HepG2 (cell line): ENCODE measurements at regions not wholly inside any gene's neighbourhood (a gene's known extent, or its start where the extent isn't known, plus 50 kb on each side); places are given as distances from the start of the nearest gene placed in this dataset.

Source experiments
- ATAC-seq: fragments of 200-7000 bp; cut with Tn5 transposase; 3 replicates; pipeline ENCODE4 v1.9.1; 2020; ENCODE audit warnings: mild to moderate bottlenecking, moderate library complexity
- BruUV-seq: library from RNA; stranded (reverse); fragments of 400-500 nt; replicated peaks from 2 replicates; lab custom pipeline; 2021; lab: Mats Ljungman, UMichigan
- CTCF ChIA-PET: fragments of 300-600 bp; formaldehyde crosslinking; extraction: SDS; loops from one replicate; lab custom pipeline; 2021; ENCODE audit warnings: low total read pairs, inconsistent platforms, low intra/inter-chr PET ratio; lab: Yijun Ruan, JAX
- POLR2A ChIA-PET: fragments of 350-600 bp; sonication (Branson Sonifier 250); formaldehyde crosslinking; loops from one replicate; lab custom pipeline; 2020; ENCODE audit warnings: antibody characterized with exemption, inconsistent platforms; lab: Yijun Ruan, JAX
- DNase-seq: peaks from one replicate; pipeline ENCODE4 v3.0.0-alpha.2; 2015; ENCODE audit warnings: low spot score
- FAIRE-seq: peaks from 3 replicates; lab custom pipeline; 2011; peaks lifted over from hg19 to GRCh38; lab: Jason Lieb, UNC
- H2AFZ ChIP-seq: one replicate; pipeline ENCODE4 v1.6.1; 2011; ENCODE audit warnings: low read length, inconsistent platforms
- H3K27ac ChIP-seq: fragments of 300-600 bp; 3 replicates; pipeline ENCODE4 v1.8.0; 2011; ENCODE audit warnings: mixed run types, mild to moderate bottlenecking, mixed read lengths, low read length, inconsistent platforms; ENCODE audit not compliant: insufficient read depth; ENCODE audit errors: extremely low read length
- H3K27me3 ChIP-seq, 2 experiments: fragments of 200-600 bp in 1 of 2; 2 replicates in 1 of 2; 3 replicates in 1 of 2; pipeline versions ENCODE4 v1.6.0 to v1.8.0; 2011; ENCODE audit warnings: low read length in 2 of 2, mild to moderate bottlenecking in 2 of 2, moderate library complexity in 2 of 2, inconsistent platforms in 1 of 2; ENCODE audit not compliant: insufficient read depth in 2 of 2, control insufficient read depth in 1 of 2
- H3K36me3 ChIP-seq, 2 experiments: fragments of 200-600 bp in 1 of 2; replicated peaks in 1 of 2; 2 replicates in 1 of 2; 3 replicates in 1 of 2; pipeline versions ENCODE4 v1.5.1 to v1.8.0; 2011; ENCODE audit warnings: low read length in 2 of 2, inconsistent platforms in 1 of 2; ENCODE audit not compliant: insufficient read depth in 2 of 2, control insufficient read depth in 1 of 2
- H3K4me1 ChIP-seq: 2 replicates; pipeline ENCODE4 v1.5.1; 2012; ENCODE audit warnings: low read length, inconsistent platforms; ENCODE audit not compliant: insufficient read depth
- H3K4me2 ChIP-seq: 2 replicates; pipeline ENCODE4 v1.6.0; 2011; ENCODE audit warnings: low read depth, low read length, inconsistent platforms
- H3K4me3 ChIP-seq, 3 experiments: fragments of 200-600 bp in 1 of 3; sonication (generic), shearing (Covaris generic) in 1 of 3; replicated peaks in 1 of 3; 2 replicates each; pipeline ENCODE4 v1.5.1; 2011 to 2016; ENCODE audit warnings: low read length in 3 of 3, inconsistent platforms in 2 of 3, low read depth in 2 of 3, mild to moderate bottlenecking in 2 of 3, control low read depth in 1 of 3, mixed read lengths in 1 of 3; ENCODE audit not compliant: insufficient read depth in 1 of 3
- H3K79me2 ChIP-seq: one replicate; pipeline ENCODE4 v1.6.1; 2011; ENCODE audit warnings: low read length, inconsistent platforms; ENCODE audit not compliant: insufficient read depth
- H3K9ac ChIP-seq: 2 replicates; pipeline ENCODE4 v1.6.0; 2011; ENCODE audit warnings: mild to moderate bottlenecking, low read depth, low read length, inconsistent platforms; ENCODE audit not compliant: insufficient read depth
- H3K9me3 ChIP-seq: 2 replicates; pipeline ENCODE4 v1.5.1; 2012; ENCODE audit warnings: mild to moderate bottlenecking, low read length
- H4K20me1 ChIP-seq: 2 replicates; pipeline ENCODE4 v1.6.0; 2011; ENCODE audit warnings: inconsistent platforms, mild to moderate bottlenecking, low read length, moderate library complexity; ENCODE audit not compliant: insufficient read depth
- ATRX ChIP-seq: sonication (generic); formaldehyde crosslinking; IDR thresholded peaks from 2 replicates; pipeline ENCODE4 v1.4.0; 2020; ENCODE audit warnings: missing genetic modification reagents, borderline replicate concordance
- CC2D1A ChIP-seq: sonication (generic); formaldehyde crosslinking; IDR thresholded peaks from 2 replicates; pipeline ENCODE4 v1.8.1; 2023; ENCODE audit warnings: mild to moderate bottlenecking, missing genetic modification reagents
- CREB3 ChIP-seq: sonication (generic); formaldehyde crosslinking; IDR thresholded peaks from 2 replicates; pipeline ENCODE4 v1.5.0; 2020; ENCODE audit warnings: missing genetic modification reagents
- MED13 ChIP-seq: sonication (generic); formaldehyde crosslinking; IDR thresholded peaks from 2 replicates; pipeline ENCODE4 v1.5.0; 2020; ENCODE audit warnings: missing genetic modification reagents
- NCOA5 ChIP-seq: sonication (generic); formaldehyde crosslinking; IDR thresholded peaks from 2 replicates; pipeline ENCODE4 v1.4.0; 2020; ENCODE audit warnings: missing genetic modification reagents
- NFKBIZ ChIP-seq: IDR thresholded peaks from 2 replicates; pipeline ENCODE4 v1.6.1; 2018; ENCODE audit warnings: missing genetic modification reagents, missing compliant biosample characterization
- RBAK ChIP-seq: sonication (generic); formaldehyde crosslinking; IDR thresholded peaks from 2 replicates; pipeline ENCODE4 v1.5.1; 2020; ENCODE audit warnings: mild to moderate bottlenecking, missing genetic modification reagents
- SP1 ChIP-seq, 2 experiments: fragments of 450-650 bp in 1 of 2; sonication (generic) in 1 of 2; formaldehyde crosslinking in 1 of 2; IDR thresholded peaks; 2 replicates each; pipeline versions ENCODE4 v1.4.0 to v1.6.1; 2016 to 2020; ENCODE audit warnings: missing genetic modification reagents in 1 of 2
- TFDP1 ChIP-seq: IDR thresholded peaks from 2 replicates; pipeline ENCODE4 v1.6.1; 2016; ENCODE audit warnings: missing compliant biosample characterization, missing genetic modification reagents, borderline replicate concordance
- ZFY ChIP-seq: sonication (generic); formaldehyde crosslinking; IDR thresholded peaks from 2 replicates; pipeline ENCODE4 v1.4.0; 2020; ENCODE audit warnings: missing genetic modification reagents
- ZFYVE20 ChIP-seq: sonication (generic); formaldehyde crosslinking; IDR thresholded peaks from 2 replicates; pipeline ENCODE4 v1.8.0; 2023; ENCODE audit warnings: low read depth, mild to moderate bottlenecking, moderate library complexity, missing genetic modification reagents, borderline replicate concordance
- ZMYM3 ChIP-seq: sonication (generic); formaldehyde crosslinking; IDR thresholded peaks from 2 replicates; pipeline ENCODE4 v1.5.1; 2020; ENCODE audit warnings: mild to moderate bottlenecking, missing genetic modification reagents
- ZNF124 ChIP-seq: sonication (generic); formaldehyde crosslinking; IDR thresholded peaks from 2 replicates; pipeline ENCODE4 v1.4.0; 2020; ENCODE audit warnings: missing genetic modification reagents
- ZNF430 ChIP-seq: sonication (generic); formaldehyde crosslinking; IDR thresholded peaks from 2 replicates; pipeline ENCODE4 v1.9.0; 2021; ENCODE audit warnings: mild to moderate bottlenecking, missing genetic modification reagents
- ZNF501 ChIP-seq: sonication (generic); formaldehyde crosslinking; IDR thresholded peaks from 2 replicates; pipeline ENCODE4 v1.5.1; 2020; ENCODE audit warnings: mild to moderate bottlenecking, moderate library complexity, missing genetic modification reagents
- ZNF512B ChIP-seq: sonication (generic); formaldehyde crosslinking; IDR thresholded peaks from 2 replicates; pipeline ENCODE4 v1.5.1; 2020; ENCODE audit warnings: missing genetic modification reagents, mild to moderate bottlenecking, borderline replicate concordance
- ZNF556 ChIP-seq: sonication (generic); formaldehyde crosslinking; IDR thresholded peaks from 2 replicates; pipeline ENCODE4 v1.4.0; 2020; ENCODE audit warnings: mild to moderate bottlenecking, missing genetic modification reagents, borderline replicate concordance
- ZNF746 ChIP-seq: sonication (generic); formaldehyde crosslinking; IDR thresholded peaks from 2 replicates; pipeline ENCODE4 v1.8.0; 2022; ENCODE audit warnings: mild to moderate bottlenecking, missing genetic modification reagents
- in situ Hi-C: cut with HindIII; loops from 2 replicates; pipeline ENCODE4 v1.10.0; 2017; ENCODE audit warnings: low pct_unique_long_range_greater_than_20kb; ENCODE audit not compliant: extremely low pct_ligation_motif_present
- intact Hi-C: fragments of 100-400 bp; cut with micrococcal nuclease; formaldehyde crosslinking; loops from one replicate; pipeline ENCODE4 v1.10.0; 2022; ENCODE audit not compliant: unreplicated experiment

- TF ChIP-seq TFDP1 (CRISPR knock-in tag) (no peak), ZNF501 (CRISPR knock-in tag) (no peak), SP1 (IDR thresholded peaks at IDR 0.05) (no peak), SP1 (CRISPR knock-in tag; IDR thresholded peaks at IDR 0.05) (no peak), MED13 (CRISPR knock-in tag) (no peak), NCOA5 (no peak), ATRX (CRISPR knock-in tag) (no peak), RBAK (CRISPR knock-in tag) (no peak)
- TF ChIP-seq, all 625 proteins: peak for 0
These were observed 445.6 kb upstream of the FLRT2 start (continued) for GRCh38 chr14:85084344-85084743.

GRCh38 chr14:85085981-85086380, 444.0 kb upstream of the FLRT2 start:
- ChIA-PET CTCF (no interaction called here), POLR2A (no interaction called here)
- H2AFZ ChIP-seq = no peak overlapping the region
- H3K4me1 ChIP-seq = no peaks in the 10 kb centered on the region
- in situ Hi-C loops = no loop called here
- no peak overlapping the region for H3K9ac ChIP-seq
- H3K79me2 ChIP-seq = no peaks in the 10 kb centered on the region
- H3K9me3 ChIP-seq = peaks cover 97% of the 10 kb centered on the region
- intact Hi-C loops = no loop called here
- no peaks in the 10 kb centered on the region for H3K27me3 ChIP-seq
- H3K36me3 ChIP-seq = no peaks in the 10 kb centered on the region
- ATAC-seq (no peak), FAIRE-seq (no peak), DNase-seq (no peak)
- no peak for TF ChIP-seq ZMYM3 (CRISPR knock-in tag)
- TF ChIP-seq ZNF746 (CRISPR knock-in tag) = no peak
- TF ChIP-seq CREB3 (CRISPR knock-in tag) = no peak
- no peak for TF ChIP-seq ZFYVE20 (CRISPR knock-in tag)
- TF ChIP-seq ZNF512B (CRISPR knock-in tag) = no peak
- no peak for TF ChIP-seq ZNF124 (CRISPR knock-in tag)
- TF ChIP-seq NFKBIZ = no peak
- TF ChIP-seq ZNF430 (CRISPR knock-in tag) = no peak
- no peak for TF ChIP-seq ZFY
- no peak for TF ChIP-seq ZNF556 (CRISPR knock-in tag)
- no peak for TF ChIP-seq CC2D1A (CRISPR knock-in tag)
- H3K4me3 ChIP-seq = no peak overlapping the region
- H3K27ac ChIP-seq = no peak overlapping the region
- no peaks in the 10 kb centered on the region for H4K20me1 ChIP-seq
- H3K4me2 ChIP-seq = no peak overlapping the region
- no TSS peak for BruUV-seq
